Parathyroid adenoma (tissue), 2 donors: ENCODE measurements at regions not wholly inside any gene's neighbourhood (a gene's known extent, or its start where the extent isn't known, plus 50 kb on each side); places are given as distances from the start of the nearest gene placed in this dataset.

Source experiments
- H2AFZ ChIP-seq: fragments of 300-600 bp; sonication (generic); one replicate; pipeline ENCODE4 v1.7.0; 2017; ENCODE audit warnings: antibody characterized with exemption, mild to moderate bottlenecking
- H3K27ac ChIP-seq: fragments of 300-600 bp; sonication (generic); one replicate; pipeline ENCODE4 v1.7.0; 2017
- H3K27me3 ChIP-seq: fragments of 300-600 bp; sonication (generic); one replicate; pipeline ENCODE4 v1.7.0; 2017; ENCODE audit warnings: low read length; ENCODE audit not compliant: control insufficient read depth, insufficient read depth
- H3K36me3 ChIP-seq: fragments of 300-600 bp; sonication (generic); one replicate; pipeline ENCODE4 v1.7.0; 2017; ENCODE audit warnings: low read length; ENCODE audit not compliant: control insufficient read depth, insufficient read depth
- H3K4me1 ChIP-seq: fragments of 300-600 bp; sonication (generic); one replicate; pipeline ENCODE4 v1.7.0; 2017; ENCODE audit warnings: control low read depth
- H3K4me2 ChIP-seq: fragments of 300-600 bp; sonication (generic); one replicate; pipeline ENCODE4 v1.7.0; 2017; ENCODE audit warnings: low read length
- H3K4me3 ChIP-seq: fragments of 300-600 bp; sonication (generic); one replicate; pipeline ENCODE4 v1.7.0; 2017; ENCODE audit warnings: low read depth, low read length
- H3K79me2 ChIP-seq: fragments of 300-600 bp; sonication (generic); one replicate; pipeline ENCODE4 v1.7.0; 2017; ENCODE audit warnings: control low read depth
- H3K9ac ChIP-seq: fragments of 300-600 bp; sonication (generic); one replicate; pipeline ENCODE4 v1.7.0; 2017; ENCODE audit warnings: mild to moderate bottlenecking
- H3K9me3 ChIP-seq: fragments of 300-600 bp; sonication (generic); one replicate; pipeline ENCODE4 v1.7.0; 2017; ENCODE audit warnings: low read length; ENCODE audit not compliant: control insufficient read depth
- CTCF ChIP-seq: fragments of 300-600 bp; sonication (generic); IDR thresholded peaks from one replicate; pipeline ENCODE4 v1.7.0; 2017; ENCODE audit warnings: antibody characterized with exemption, mild to moderate bottlenecking
- donor health status: primary hyperparathyroidism.

DNA sequence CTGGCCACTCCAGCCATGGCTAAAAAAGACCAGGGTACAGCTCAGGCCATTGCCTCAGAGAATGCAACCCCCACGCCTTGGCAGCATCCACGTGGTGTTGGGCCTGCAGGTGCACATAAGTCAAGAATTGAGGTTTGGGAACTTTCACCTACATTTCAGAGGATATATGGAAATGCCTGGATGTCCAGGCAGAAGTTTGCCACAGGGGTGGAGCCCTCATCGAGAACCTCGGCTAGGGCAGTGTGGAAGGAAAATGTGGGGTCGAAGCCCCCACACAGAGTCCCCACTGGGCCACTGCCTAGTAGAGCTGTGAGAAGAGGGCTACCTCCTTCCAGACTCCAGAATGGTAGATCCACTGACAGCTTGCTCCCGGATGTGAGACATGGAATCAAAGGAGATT lies 477.3 kb downstream of the LPIN1 start:
- H3K4me1 ChIP-seq: no peaks in the 10 kb centered on the region
- no peak overlapping the region for H3K9ac ChIP-seq
- H3K36me3 ChIP-seq: no peaks in the 10 kb centered on the region
- H3K4me3 ChIP-seq: no peak overlapping the region
- H3K27ac ChIP-seq: no peak overlapping the region
- H3K9me3 ChIP-seq: no peaks in the 10 kb centered on the region
- no peaks in the 10 kb centered on the region for H3K27me3 ChIP-seq
- no peak overlapping the region for H3K4me2 ChIP-seq
- no peak for TF ChIP-seq CTCF
- no peaks in the 10 kb centered on the region for H3K79me2 ChIP-seq
- no peak overlapping the region for H2AFZ ChIP-seq

GRCh38 chr2:12226653-12227052 lies 480.2 kb downstream of the LPIN1 start:
- no peak overlapping the region for H3K27ac ChIP-seq

GRCh38 chr2:12227941-12228608 lies 481.6 kb downstream of the LPIN1 start:
- Histone ChIP-seq H3K79me2 (no peaks in the 10 kb centered on the region), H3K9me3 (no peaks in the 10 kb centered on the region), H3K4me1 (no peaks in the 10 kb centered on the region), H3K9ac (no peak overlapping the region), H3K4me3 (no peak overlapping the region), H3K4me2 (no peak overlapping the region), H2AFZ (no peak overlapping the region), H3K36me3 (no peaks in the 10 kb centered on the region), H3K27ac (no peak overlapping the region), H3K27me3 (no peaks in the 10 kb centered on the region)
- TF ChIP-seq CTCF: no peak

More at GRCh38 chr2:12226653-12227052, 480.2 kb downstream of the LPIN1 start:
- no peaks in the 10 kb centered on the region for H3K36me3 ChIP-seq
- H3K9me3 ChIP-seq: no peaks in the 10 kb centered on the region
- H3K9ac ChIP-seq: no peak overlapping the region
- no peaks in the 10 kb centered on the region for H3K4me1 ChIP-seq
- H3K27me3 ChIP-seq: no peaks in the 10 kb centered on the region
- TF ChIP-seq CTCF: no peak
- no peak overlapping the region for H3K4me3 ChIP-seq
- no peak overlapping the region for H3K4me2 ChIP-seq
- H2AFZ ChIP-seq: no peak overlapping the region
- H3K79me2 ChIP-seq: no peaks in the 10 kb centered on the region

DNA sequence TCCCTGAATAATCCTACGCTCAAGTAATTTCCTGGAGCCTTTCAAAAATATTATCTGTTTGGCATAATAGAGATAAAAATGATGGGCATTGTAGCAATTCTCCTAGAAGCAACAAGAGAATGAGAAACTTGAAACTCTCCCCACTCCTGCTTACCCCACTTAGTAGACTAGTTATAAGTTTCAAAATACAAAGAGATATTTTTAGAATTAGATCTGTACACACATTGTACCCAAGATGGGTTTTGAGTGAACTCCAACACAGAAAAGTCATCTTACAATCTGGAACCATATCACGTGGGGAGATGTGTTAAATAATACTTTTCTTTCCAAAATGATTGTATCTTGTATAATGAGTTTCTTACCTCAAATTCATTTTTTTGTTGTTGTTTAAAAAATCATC lies 484.9 kb downstream of the LPIN1 start:
- H3K4me3 ChIP-seq: no peak overlapping the region
- H2AFZ ChIP-seq: no peak overlapping the region
- H3K79me2 ChIP-seq: no peaks in the 10 kb centered on the region
- no peaks in the 10 kb centered on the region for H3K27me3 ChIP-seq
- H3K27ac ChIP-seq: no peak overlapping the region
- TF ChIP-seq CTCF: no peak
- H3K36me3 ChIP-seq: no peaks in the 10 kb centered on the region
- no peaks in the 10 kb centered on the region for H3K9me3 ChIP-seq
- no peak overlapping the region for H3K4me2 ChIP-seq
- H3K9ac ChIP-seq: no peak overlapping the region
- no peaks in the 10 kb centered on the region for H3K4me1 ChIP-seq

GRCh38 chr2:12232876-12233275 lies 483.9 kb upstream of the TRIB2 start:
- Histone ChIP-seq H3K79me2 (no peaks in the 10 kb centered on the region), H3K9ac (no peak overlapping the region), H2AFZ (no peak overlapping the region), H3K36me3 (no peaks in the 10 kb centered on the region), H3K27ac (no peak overlapping the region), H3K9me3 (no peaks in the 10 kb centered on the region), H3K4me2 (no peak overlapping the region), H3K27me3 (no peaks in the 10 kb centered on the region), H3K4me3 (no peak overlapping the region), H3K4me1 (no peaks in the 10 kb centered on the region)
- no peak for TF ChIP-seq CTCF
